Frontal cortex (tissue), 3 donors: ENCODE measurements at regions not wholly inside any gene's neighbourhood (a gene's known extent, or its start where the extent isn't known, plus 50 kb on each side); places are given as distances from the start of the nearest gene placed in this dataset.
"Not testable (repeated sequence)": the region's sequence is repeated elsewhere in the genome, so short reads cannot be mapped to it uniquely, and the experiment has no call there.

Experiments used
- DNase-seq, 2 donors: peaks; one replicate each; pipeline ENCODE4 v3.0.0; 2012; ENCODE audit warnings: low spot score in 2 of 2
- FAIRE-seq: peaks from 2 replicates; lab custom pipeline; 2012; peaks lifted over from hg19 to GRCh38; lab: Jason Lieb, UNC
- donor health status: control.
- donor health status: control.
- donor health status: control.

GRCh38 chr12:88362439-88362838 is 217.8 kb downstream of the KITLG start:
- DNase-seq (no peak), FAIRE-seq (no peak)

- DNase-seq (no peak), FAIRE-seq (no peak)
Observed at GRCh38 chr12:88365403-88365802, 214.9 kb downstream of the KITLG start.

- no peak for FAIRE-seq
- no peak for DNase-seq
Observed at GRCh38 chr12:88366101-88366500, 214.2 kb downstream of the KITLG start.

DNA sequence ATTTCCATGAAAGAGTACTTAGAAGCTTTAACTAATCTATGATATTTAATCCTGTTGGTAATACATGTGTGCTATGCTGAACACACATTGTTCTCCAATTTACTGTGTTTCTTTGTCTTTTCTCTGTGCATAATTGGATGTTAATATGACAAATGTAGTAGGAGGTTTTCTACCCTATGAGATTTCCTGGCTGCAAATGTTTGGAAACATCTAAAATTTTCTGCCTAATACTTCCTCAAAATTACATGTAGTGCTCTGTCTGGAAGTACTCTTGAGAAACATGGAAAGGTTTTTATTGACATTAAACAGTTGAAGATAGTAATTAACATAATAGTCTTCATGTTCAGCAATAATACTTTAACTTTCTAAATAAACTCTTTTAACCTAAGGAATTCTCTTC is 213.0 kb downstream of the KITLG start:
- DNase-seq (no peak), FAIRE-seq (no peak)

DNA sequence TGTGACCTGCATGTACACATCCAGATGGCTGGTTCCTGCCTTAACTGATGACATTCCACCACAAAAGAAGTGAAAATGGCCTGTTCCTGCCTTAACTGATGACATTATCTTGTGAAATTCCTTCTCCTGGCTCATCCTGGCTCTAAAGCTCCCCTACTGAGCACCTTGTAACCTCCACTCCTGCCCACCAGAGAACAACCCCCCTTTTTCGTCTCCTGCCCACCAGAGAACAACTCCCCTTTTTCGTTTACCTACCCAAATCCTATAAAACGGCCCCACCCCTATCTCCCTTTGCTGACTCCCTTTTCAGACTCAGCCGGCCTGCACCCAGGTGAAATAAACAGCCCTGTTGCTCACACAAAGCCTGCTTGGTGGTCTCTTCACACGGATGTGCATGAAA is 212.2 kb downstream of the KITLG start:
- FAIRE-seq, DNase-seq: not testable (repeated sequence)

DNA sequence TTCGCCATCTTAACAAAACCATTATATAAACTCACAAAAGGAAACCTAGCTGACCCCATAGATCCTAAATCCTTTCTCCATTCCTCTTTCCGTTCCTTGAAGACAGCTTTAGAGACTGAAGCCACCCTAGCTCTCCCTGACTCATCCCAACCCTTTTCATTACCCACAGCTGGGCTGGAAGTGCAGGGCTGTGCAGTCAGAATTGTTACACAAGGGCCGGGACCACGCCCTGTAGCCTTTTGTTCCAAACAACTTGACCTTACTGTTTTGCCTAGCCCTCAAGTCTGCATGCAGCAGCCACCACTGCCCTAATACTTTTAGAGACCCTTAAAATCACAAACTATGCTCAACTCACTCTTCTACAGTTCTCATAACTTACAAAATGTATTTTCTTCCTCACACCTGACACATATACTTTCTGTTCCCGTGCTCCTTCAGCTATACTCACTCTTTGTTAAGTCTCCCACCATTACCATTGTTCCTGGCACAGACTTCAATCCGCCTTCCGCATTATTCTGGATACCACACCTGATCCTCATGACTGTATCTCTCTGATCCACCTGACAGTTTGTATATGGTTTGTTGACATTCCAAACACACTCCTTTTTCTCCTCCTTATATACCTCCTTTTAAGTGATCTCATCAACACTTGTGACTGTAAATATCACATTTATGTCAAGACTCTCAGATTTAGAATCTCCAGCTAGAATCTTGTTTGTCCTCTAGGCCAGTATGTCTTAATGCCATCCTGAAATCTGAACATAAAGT is 208.7 kb downstream of the KITLG start:
- no peak for DNase-seq
- no peak for FAIRE-seq

DNA sequence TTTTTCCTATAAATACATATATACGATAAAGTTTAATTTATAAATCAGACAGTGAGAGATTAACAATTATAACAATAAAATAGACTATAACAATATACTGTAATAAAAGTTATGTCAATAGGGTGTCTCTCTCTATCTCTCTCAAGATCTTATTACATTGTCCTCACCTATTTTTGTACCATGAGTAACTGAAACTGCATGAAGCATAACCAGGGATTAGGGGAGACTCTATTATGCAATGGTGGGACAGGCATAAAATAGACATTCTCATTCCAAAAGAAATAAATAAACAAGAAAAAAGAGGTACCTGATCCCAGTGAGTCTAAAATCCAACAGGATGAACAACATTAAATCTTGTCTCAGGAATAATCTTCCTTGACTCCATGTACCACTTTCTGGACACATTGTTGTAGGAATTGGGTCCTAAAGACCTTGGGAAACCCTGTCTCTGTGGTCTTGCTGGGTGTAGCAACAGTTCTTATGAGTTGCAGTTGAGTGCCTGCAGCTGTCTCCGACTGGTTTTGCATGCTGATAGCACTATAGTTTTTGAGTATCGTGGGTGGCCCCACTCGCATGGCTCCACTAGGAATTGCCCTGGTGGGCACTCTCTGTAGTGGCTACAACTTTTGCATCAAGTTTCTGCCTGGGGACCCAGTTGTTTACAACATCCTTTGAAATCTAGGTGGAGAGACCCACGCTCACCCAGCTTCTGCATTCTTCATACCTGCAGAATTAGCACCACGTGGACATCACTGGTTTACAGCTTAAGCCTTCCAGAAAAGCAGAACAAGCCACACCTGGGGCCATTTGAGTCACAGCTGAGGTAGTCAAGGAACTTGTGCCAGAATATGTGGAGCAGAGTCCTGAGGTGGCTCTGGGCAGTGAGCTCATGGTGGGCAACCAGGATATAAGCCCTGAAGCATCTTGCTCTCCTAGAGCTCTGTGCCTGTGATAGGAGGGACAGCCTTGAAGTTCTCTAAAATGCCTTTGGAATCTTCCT is 204.7 kb downstream of the KITLG start:
- DNase-seq (no peak), FAIRE-seq (no peak)

GRCh38 chr12:88377973-88378372 is 202.3 kb downstream of the KITLG start:
- FAIRE-seq (no peak), DNase-seq (no peak)

DNA sequence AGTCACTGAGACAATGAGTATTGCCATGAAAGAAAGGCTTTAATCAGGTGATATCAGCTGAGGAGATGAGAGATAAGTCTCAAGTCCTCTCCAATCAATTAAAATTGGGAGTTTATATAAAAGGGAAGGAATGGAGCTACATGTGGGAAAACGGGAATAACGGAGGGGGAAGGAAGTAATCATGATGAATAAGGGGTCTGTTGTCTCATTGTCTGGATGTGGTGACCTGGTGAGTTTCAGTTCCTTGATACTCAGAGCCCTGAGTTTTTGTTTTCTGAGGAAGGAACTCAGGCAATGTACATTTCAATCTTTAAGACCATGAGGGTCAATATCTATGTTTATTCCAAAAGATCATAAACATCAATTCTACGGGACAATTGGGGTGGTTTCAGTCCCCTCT is 198.8 kb downstream of the KITLG start:
- DNase-seq (no peak), FAIRE-seq (no peak)

- FAIRE-seq (no peak), DNase-seq (no peak)
Observed at GRCh38 chr12:88383405-88383804, 196.9 kb downstream of the KITLG start.

- no peak for DNase-seq
- no peak for FAIRE-seq
Observed at GRCh38 chr12:88388566-88389540, 191.4 kb downstream of the KITLG start.

DNA sequence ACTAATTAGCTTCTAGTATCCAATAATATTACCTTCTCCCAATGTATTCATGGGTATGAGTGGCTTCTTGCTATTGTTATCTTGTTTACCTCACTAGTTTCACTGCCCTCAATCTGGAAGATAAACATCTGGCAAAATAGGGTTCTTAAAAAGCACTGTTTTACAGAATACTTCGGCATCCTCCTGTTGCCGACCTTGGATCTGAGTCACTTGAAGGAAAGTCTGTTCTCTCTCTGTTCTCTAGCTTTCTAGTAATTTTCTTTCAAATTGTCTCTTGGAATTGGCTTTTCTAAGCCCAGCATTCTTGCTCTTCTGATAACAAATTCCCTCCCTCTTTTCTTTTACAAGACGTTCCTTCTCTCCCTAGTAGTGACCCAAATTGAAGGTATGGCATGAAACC is 189.5 kb downstream of the KITLG start:
- no peak for FAIRE-seq
- no peak for DNase-seq

- FAIRE-seq (no peak), DNase-seq (no peak)
Observed at GRCh38 chr12:88391556-88391955, 188.7 kb downstream of the KITLG start.

- FAIRE-seq (no peak), DNase-seq (no peak)
Observed at GRCh38 chr12:88393017-88393767, 187.1 kb downstream of the KITLG start.

DNA sequence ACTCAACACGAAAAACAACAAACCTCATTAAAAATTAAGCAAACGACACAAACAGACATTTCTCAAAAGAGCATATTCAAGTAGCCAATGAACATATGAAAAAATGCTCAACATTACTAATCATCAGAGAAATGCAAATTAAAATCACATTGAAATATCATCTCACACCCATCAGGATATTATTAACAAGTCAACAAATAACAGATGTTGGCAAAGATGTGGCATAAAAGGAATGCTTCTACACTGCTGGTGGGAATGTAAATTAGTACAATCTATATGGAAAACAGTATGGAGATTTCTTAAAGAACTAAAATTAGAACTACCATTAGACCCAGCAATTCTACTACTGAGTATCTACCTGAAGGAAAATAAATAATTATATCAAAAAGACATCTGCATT is 182.2 kb downstream of the KITLG start:
- DNase-seq (no peak), FAIRE-seq (no peak)

GRCh38 chr12:88399811-88400210 is 180.5 kb downstream of the KITLG start:
- FAIRE-seq (no peak), DNase-seq (no peak)

DNA sequence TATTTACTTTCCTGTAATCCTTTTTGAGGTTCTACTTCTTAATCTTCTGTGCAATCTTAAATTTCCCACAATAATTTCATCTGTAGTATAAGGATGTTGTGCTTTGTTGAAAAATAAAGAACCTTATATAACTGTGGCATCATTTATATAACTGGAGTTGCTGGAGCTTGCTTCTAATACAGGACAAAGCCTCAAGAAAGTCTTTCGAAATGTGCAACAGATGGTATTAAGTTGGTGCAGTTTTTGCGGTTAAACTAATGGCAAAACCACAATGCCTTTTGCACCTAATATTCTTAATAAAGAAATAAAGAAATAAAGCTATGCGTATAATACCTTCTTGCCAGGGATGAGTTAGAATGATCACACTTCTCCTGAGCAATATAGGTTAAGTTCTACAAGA is 180.0 kb downstream of the KITLG start:
- DNase-seq: no peak
- FAIRE-seq: no peak

GRCh38 chr12:88401155-88401554 is 179.1 kb downstream of the KITLG start:
- DNase-seq (no peak), FAIRE-seq (no peak)

- no peak for FAIRE-seq
Observed at GRCh38 chr12:88406905-88407304, 173.4 kb downstream of the KITLG start.

More at GRCh38 chr12:88406905-88407304, 173.4 kb downstream of the KITLG start:
- DNase-seq: no peak
